Endodermal cell (in vitro differentiated cells): ENCODE measurements at regions not wholly inside any gene's neighbourhood (a gene's known extent, or its start where the extent isn't known, plus 50 kb on each side); places are given as distances from the start of the nearest gene placed in this dataset.

Source experiments
- DNase-seq: peaks from one replicate; pipeline ENCODE4 v3.0.0-alpha.2; 2017
- H3K27ac ChIP-seq: 2 replicates; pipeline ENCODE4 v1.5.1; 2013; ENCODE audit warnings: mild to moderate bottlenecking, low read depth, low read length, moderate library complexity
- H3K27me3 ChIP-seq: 2 replicates; pipeline ENCODE4 v1.6.1; 2013; ENCODE audit warnings: mild to moderate bottlenecking, low read length, moderate library complexity; ENCODE audit not compliant: insufficient read depth, control insufficient read depth, poor library complexity, severe bottlenecking
- H3K36me3 ChIP-seq: 2 replicates; pipeline ENCODE4 v1.7.0; 2013; ENCODE audit warnings: mild to moderate bottlenecking, low read length, moderate library complexity; ENCODE audit not compliant: control insufficient read depth, insufficient read depth
- H3K4me1 ChIP-seq: one replicate; pipeline ENCODE4 v1.7.0; 2013; ENCODE audit warnings: low read length; ENCODE audit not compliant: control insufficient read depth, insufficient read depth
- H3K4me3 ChIP-seq: 2 replicates; pipeline ENCODE4 v1.5.1; 2013; ENCODE audit warnings: mild to moderate bottlenecking, low read length, moderate library complexity
- H3K9ac ChIP-seq: 2 replicates; pipeline ENCODE4 v1.6.1; 2013; ENCODE audit warnings: mild to moderate bottlenecking, low read length, moderate library complexity; ENCODE audit not compliant: poor library complexity, severe bottlenecking; ENCODE audit errors: extremely low read depth
- H3K9me3 ChIP-seq: 2 replicates; pipeline ENCODE4 v1.6.1; 2013; ENCODE audit warnings: mild to moderate bottlenecking, low read length, moderate library complexity; ENCODE audit not compliant: control insufficient read depth
- H3K27ac Mint-ChIP-seq: 2 replicates; pipeline ENCODE4 v1.8.0; 2020; ENCODE audit warnings: mixed read lengths
- H3K27me3 Mint-ChIP-seq: 2 replicates; pipeline ENCODE4 v1.8.0; 2021; ENCODE audit warnings: mild to moderate bottlenecking, mixed read lengths; ENCODE audit not compliant: insufficient read depth
- H3K36me3 Mint-ChIP-seq: 2 replicates; pipeline ENCODE4 v1.8.0; 2020; ENCODE audit warnings: low read depth, mixed read lengths
- H3K4me1 Mint-ChIP-seq: 2 replicates; pipeline ENCODE4 v1.8.0; 2020; ENCODE audit warnings: mixed read lengths
- H3K4me3 Mint-ChIP-seq: 2 replicates; pipeline ENCODE4 v1.8.0; 2020; ENCODE audit warnings: mild to moderate bottlenecking, moderate library complexity, mixed read lengths
- H3K9me3 Mint-ChIP-seq: 2 replicates; pipeline ENCODE4 v1.8.0; 2020; ENCODE audit warnings: mild to moderate bottlenecking, mixed read lengths
- CTCF ChIP-seq: fragments of 200-600 bp; sonication (generic); conservative IDR thresholded peaks from 2 replicates; pipeline ENCODE4 v1.5.0; 2021; ENCODE audit warnings: antibody characterized with exemption, mild to moderate bottlenecking
- WGBS, 2 experiments: methylation state at CpG; one replicate each; pipeline versions ENCODE4 v1.1.5 to v1.1.7; 2013; ENCODE audit warnings: missing lambda C conversion rate in 2 of 2, mixed read lengths in 1 of 2; ENCODE audit not compliant: insufficient coverage in 1 of 2, insufficient read length in 1 of 2; 5-methylcytosine and 5-hydroxymethylcytosine counted together

GRCh38 chr2:118265873-118266455, 177.7 kb downstream of the INSIG2 start:
- no peaks in the 10 kb centered on the region for H3K4me1 ChIP-seq
- no peaks in the 10 kb centered on the region for H3K36me3 ChIP-seq
- H3K27me3 Mint-ChIP-seq, result peaks cover 55% of the 10 kb centered on the region
- no peak overlapping the region for H3K4me3 Mint-ChIP-seq
- H3K9me3 ChIP-seq, result no peaks in the 10 kb centered on the region
- H3K4me1 Mint-ChIP-seq, result no peaks in the 10 kb centered on the region
- WGBS, 2 experiments, result 89 to 100% methylated on average over 3 of the region's 3 CpGs
- DNase-seq, result no peak
- no peak overlapping the region for H3K27ac Mint-ChIP-seq
- no peaks in the 10 kb centered on the region for H3K36me3 Mint-ChIP-seq
- TF ChIP-seq CTCF, result no peak
- H3K4me3 ChIP-seq, result no peak overlapping the region
- H3K9me3 Mint-ChIP-seq, result no peaks in the 10 kb centered on the region
- peaks cover 5% of the 10 kb centered on the region for H3K27me3 ChIP-seq
- H3K27ac ChIP-seq, result no peak overlapping the region
- H3K9ac ChIP-seq, result no peak overlapping the region

GRCh38 chr2:118264232-118264990, 176.1 kb downstream of the INSIG2 start:
- Histone ChIP-seq H3K4me3 (no peak overlapping the region), H3K9ac (no peak overlapping the region), H3K27ac (no peak overlapping the region), H3K27me3 (peaks cover 5% of the 10 kb centered on the region), H3K4me1 (no peaks in the 10 kb centered on the region), H3K9me3 (no peaks in the 10 kb centered on the region), H3K36me3 (no peaks in the 10 kb centered on the region)
- Mint-ChIP-seq H3K36me3 (no peaks in the 10 kb centered on the region), H3K4me3 (no peak overlapping the region), H3K4me1 (no peaks in the 10 kb centered on the region), H3K9me3 (no peaks in the 10 kb centered on the region), H3K27me3 (peaks cover 44% of the 10 kb centered on the region), H3K27ac (no peak overlapping the region)
- 97 to 100% methylated on average over 2 to 7 of the region's 7 CpGs for WGBS, 2 experiments
- no peak for DNase-seq
- no peak for TF ChIP-seq CTCF

- WGBS, 2 experiments, result 94% methylated on average over 2 of the region's 2 CpGs; no CpG with 5 or more reads in 1 of the 2 experiments
- Mint-ChIP-seq H3K4me3 (no peak overlapping the region), H3K36me3 (no peaks in the 10 kb centered on the region), H3K4me1 (peaks cover 23% of the 10 kb centered on the region), H3K9me3 (no peaks in the 10 kb centered on the region), H3K27me3 (peaks cover 8% of the 10 kb centered on the region), H3K27ac (no peak overlapping the region)
- Histone ChIP-seq H3K4me1 (peaks cover 12% of the 10 kb centered on the region), H3K27me3 (no peaks in the 10 kb centered on the region), H3K36me3 (no peaks in the 10 kb centered on the region), H3K27ac (no peak overlapping the region), H3K9me3 (peaks cover 7% of the 10 kb centered on the region), H3K9ac (no peak overlapping the region), H3K4me3 (no peak overlapping the region)
- no peak for DNase-seq
- TF ChIP-seq CTCF, result no peak
These were observed 169.4 kb downstream of the INSIG2 start for GRCh38 chr2:118257696-118258095.
